HCT116 (cell line): ENCODE measurements at regions not wholly inside any gene's neighbourhood (a gene's known extent, or its start where the extent isn't known, plus 50 kb on each side); places are given as distances from the start of the nearest gene placed in this dataset.

Experiments used
- ATAC-seq: fragments of 200-7000 bp; cut with Tn5 transposase; 2 replicates; pipeline ENCODE4 v1.9.1; 2020; ENCODE audit warnings: mild to moderate bottlenecking, moderate library complexity
- BruUV-seq: library from RNA; stranded (reverse); fragments of 400-500 nt; replicated peaks from 2 replicates; lab custom pipeline; 2021; lab: Mats Ljungman, UMichigan
- CTCF ChIA-PET: fragments of 300-600 bp; sonication (Branson Sonifier 250); formaldehyde crosslinking; loops from one replicate; lab custom pipeline; 2021; ENCODE audit warnings: antibody characterized with exemption; lab: Charles Lee
- POLR2A ChIA-PET: fragments of 300-600, 350-600 bp; sonication (Branson Sonifier 250); formaldehyde crosslinking; loops from one replicate; lab custom pipeline; 2021; ENCODE audit warnings: antibody characterized with exemption; lab: Charles Lee
- RAD21 ChIA-PET, 2 experiments: fragments of 300-600 bp; sonication (Branson Sonifier 250); formaldehyde crosslinking; loops; one replicate each; lab custom pipeline; 2023; ENCODE audit warnings: low total read pairs in 2 of 2; ENCODE audit not compliant: uncharacterized antibody in 2 of 2, unreplicated experiment in 2 of 2, low non-redundant PET in 1 of 2; lab: Charles Lee
- DNase-seq: peaks from one replicate; pipeline ENCODE4 v3.0.0-alpha.2; 2010; ENCODE audit warnings: low read depth, low spot score
- H2AFZ ChIP-seq: fragments of 200-600 bp; shearing (Covaris generic), sonication (generic); 2 replicates; pipeline ENCODE4 v1.6.1; 2017; ENCODE audit warnings: low read depth, mixed run types, mixed read lengths, antibody characterized with exemption, low read length; ENCODE audit not compliant: poor library complexity, severe bottlenecking
- H3K27ac ChIP-seq: 2 replicates; pipeline ENCODE4 v1.5.1; 2012; ENCODE audit warnings: low read depth, low read length
- H3K27me3 ChIP-seq: fragments of 200-600 bp; sonication (generic); 2 replicates; pipeline ENCODE4 v1.6.1; 2016; ENCODE audit warnings: mixed run types, low read length, mixed read lengths; ENCODE audit not compliant: insufficient read depth
- H3K36me3 ChIP-seq, 2 experiments: fragments of 200-500 bp in 1 of 2; fragments of 200-600 bp in 1 of 2; sonication (Bioruptor generic) in 1 of 2; sonication (generic) in 1 of 2; 2 replicates each; pipeline versions ENCODE4 v1.5.1 to v1.6.1; 2014 to 2016; ENCODE audit warnings: low read length in 2 of 2, inconsistent platforms in 1 of 2, mixed read lengths in 1 of 2, mixed run types in 1 of 2; ENCODE audit not compliant: insufficient read depth in 2 of 2, control insufficient read depth in 1 of 2
- H3K4me1 ChIP-seq, 2 experiments: fragments of 200-600 bp in 1 of 2; sonication (generic) in 1 of 2; 2 replicates each; pipeline versions ENCODE4 v1.5.1 to v1.6.1; 2012 to 2017; ENCODE audit warnings: low read length in 2 of 2, inconsistent platforms in 1 of 2, mild to moderate bottlenecking in 1 of 2, mixed read lengths in 1 of 2, mixed run types in 1 of 2, moderate library complexity in 1 of 2; ENCODE audit not compliant: insufficient read depth in 2 of 2, control insufficient read depth in 1 of 2
- H3K4me2 ChIP-seq: fragments of 200-600 bp; sonication (generic); 2 replicates; pipeline ENCODE4 v1.6.1; 2017; ENCODE audit warnings: mixed run types, low read length, mixed read lengths
- H3K4me3 ChIP-seq, 2 experiments: fragments of 200-600 bp in 1 of 2; sonication (generic) in 1 of 2; replicated peaks in 1 of 2; 2 replicates each; pipeline ENCODE4 v1.5.1; 2011 to 2016; ENCODE audit warnings: low read length in 2 of 2, control low read depth in 1 of 2, low read depth in 1 of 2, mild to moderate bottlenecking in 1 of 2, mixed read lengths in 1 of 2, mixed run types in 1 of 2
- H3K79me2 ChIP-seq: fragments of 200-600 bp; sonication (generic); 2 replicates; pipeline ENCODE4 v1.6.1; 2017; ENCODE audit warnings: mild to moderate bottlenecking, mixed run types, low read length, moderate library complexity, mixed read lengths; ENCODE audit not compliant: insufficient read depth
- H3K9ac ChIP-seq: fragments of 200-600 bp; sonication (generic); 2 replicates; pipeline ENCODE4 v1.6.1; 2016; ENCODE audit warnings: low read length, mixed read lengths
- H3K9me2 ChIP-seq: fragments of 200-600 bp; sonication (generic), shearing (Covaris generic); 2 replicates; pipeline ENCODE4 v1.6.1; 2017; ENCODE audit warnings: mixed run types, mild to moderate bottlenecking, moderate library complexity; ENCODE audit not compliant: insufficient read depth
- H3K9me3 ChIP-seq, 2 experiments: fragments of 200-500 bp in 1 of 2; fragments of 200-600 bp in 1 of 2; sonication (Bioruptor generic) in 1 of 2; sonication (generic) in 1 of 2; 2 replicates each; pipeline ENCODE4 v1.6.1; 2014 to 2017; ENCODE audit warnings: low read length in 2 of 2, mixed read lengths in 2 of 2, inconsistent platforms in 1 of 2, low read depth in 1 of 2, mild to moderate bottlenecking in 1 of 2, mixed run types in 1 of 2, moderate library complexity in 1 of 2; ENCODE audit not compliant: control insufficient read depth in 1 of 2, insufficient read depth in 1 of 2
- H4K20me1 ChIP-seq: fragments of 200-600 bp; sonication (generic), shearing (Covaris generic); 2 replicates; pipeline ENCODE4 v1.6.1; 2017; ENCODE audit warnings: mixed run types, mild to moderate bottlenecking, moderate library complexity; ENCODE audit not compliant: insufficient read depth
- ELF1 ChIP-seq: IDR thresholded peaks from 2 replicates; pipeline ENCODE4 v1.6.1; 2012; ENCODE audit warnings: low read depth, borderline replicate concordance
- RAD21 ChIP-seq: IDR thresholded peaks from 2 replicates; pipeline ENCODE4 v1.6.1; 2012; ENCODE audit warnings: low read depth, mild to moderate bottlenecking
- ZNF274 ChIP-seq: fragments of 200-500 bp; sonication (Bioruptor generic); IDR thresholded peaks from 2 replicates; pipeline ENCODE4 v1.6.1; 2014; ENCODE audit warnings: mild to moderate bottlenecking, low read depth, low read length, inconsistent platforms
- intact Hi-C: fragments of 100-400 bp; cut with micrococcal nuclease; formaldehyde crosslinking; loops from 2 replicates; pipeline ENCODE4 v1.10.0; 2022

DNA sequence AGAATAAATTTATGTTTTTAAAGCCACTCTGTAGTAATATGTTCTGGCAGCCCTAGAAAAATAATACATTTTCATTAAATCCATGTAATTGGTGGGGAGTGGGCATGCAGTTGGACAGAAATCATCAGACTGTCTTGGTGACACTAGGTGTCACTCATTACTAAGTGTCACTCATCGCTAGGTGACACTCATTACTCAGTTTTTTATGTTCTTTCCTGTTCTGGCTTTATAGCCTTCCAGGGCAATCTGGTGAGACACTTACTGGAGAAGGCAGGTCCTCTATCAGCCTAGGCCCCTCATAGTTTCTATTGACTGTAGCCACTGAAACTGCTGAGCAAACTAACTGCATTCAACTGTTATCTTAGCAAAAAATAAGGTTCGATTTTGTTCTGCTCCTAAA lies 542.1 kb downstream of the SLITRK1 start:
- no peak overlapping the region for H3K4me3 ChIP-seq
- H3K36me3 ChIP-seq: no peaks in the 10 kb centered on the region
- TF ChIP-seq ELF1 (no peak), RAD21 (peak; percentile 35)
- ChIA-PET CTCF (no interaction called here), RAD21 (no interaction called here), POLR2A (no interaction called here)
- no peaks in the 10 kb centered on the region for H3K4me1 ChIP-seq
- no peaks in the 10 kb centered on the region for H4K20me1 ChIP-seq
- H3K4me2 ChIP-seq: no peak overlapping the region
- H3K27ac ChIP-seq: no peak overlapping the region
- H3K9me2 ChIP-seq: no peaks in the 10 kb centered on the region
- peaks cover 0 to 3% of the 10 kb centered on the region in 2 experiments; a peak in 1 of 4 replicates for H3K9me3 ChIP-seq
- intact Hi-C loops: no loop called here
- no peak for ATAC-seq
- DNase-seq: no peak
- H2AFZ ChIP-seq: no peak overlapping the region
- no TSS peak for BruUV-seq
- H3K27me3 ChIP-seq: no peaks in the 10 kb centered on the region
- no peak overlapping the region for H3K9ac ChIP-seq
- no peaks in the 10 kb centered on the region for H3K79me2 ChIP-seq

DNA sequence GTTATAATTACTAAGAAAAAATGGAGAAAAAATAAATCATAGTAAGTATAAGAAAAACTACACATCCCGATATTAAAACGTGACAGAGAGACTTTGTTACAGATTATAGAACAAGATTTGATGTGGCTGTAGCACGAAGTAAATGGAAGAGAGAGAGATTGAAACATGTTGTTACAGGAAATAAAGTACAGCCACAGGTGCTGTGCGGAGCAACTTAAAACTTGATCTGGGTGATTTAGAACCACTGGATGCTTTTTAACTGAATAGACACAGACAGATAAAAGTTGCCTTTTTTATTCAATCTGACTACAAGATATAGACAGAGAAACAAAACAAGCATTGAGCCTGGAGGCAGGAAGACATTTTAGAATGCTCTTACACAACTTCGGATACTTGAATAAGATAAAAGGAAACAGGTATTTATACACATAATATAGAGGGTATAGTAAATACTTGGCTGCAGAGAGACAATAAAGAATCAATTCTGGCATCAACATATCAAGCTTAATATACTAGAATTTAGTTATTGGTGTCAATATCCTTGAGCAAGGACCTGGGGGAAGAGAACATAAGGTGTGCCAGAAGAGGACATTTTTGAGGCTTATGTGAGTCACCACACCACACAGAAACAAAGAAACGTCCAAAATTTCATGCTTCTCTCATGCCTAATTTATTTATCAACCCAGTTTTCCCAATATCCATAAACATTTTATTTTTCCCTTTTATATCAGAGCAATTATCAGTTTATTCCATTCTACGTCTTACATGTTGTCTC lies 548.5 kb downstream of the SLITRK1 start:
- no peaks in the 10 kb centered on the region for H3K9me2 ChIP-seq
- no peak overlapping the region for H2AFZ ChIP-seq
- ATAC-seq: no peak
- no peaks in the 10 kb centered on the region for H3K27me3 ChIP-seq
- H4K20me1 ChIP-seq: no peaks in the 10 kb centered on the region
- ChIA-PET POLR2A (no interaction called here), CTCF (no interaction called here), RAD21 (no interaction called here)
- H3K79me2 ChIP-seq: no peaks in the 10 kb centered on the region
- no peak overlapping the region for H3K9ac ChIP-seq
- no peaks in the 10 kb centered on the region for H3K9me3 ChIP-seq
- H3K4me2 ChIP-seq: no peak overlapping the region
- H3K4me3 ChIP-seq: no peak overlapping the region
- no peaks in the 10 kb centered on the region for H3K36me3 ChIP-seq
- no peak for DNase-seq
- BruUV-seq: no TSS peak
- TF ChIP-seq ZNF274: no peak
- TF ChIP-seq, all 23 proteins: peak for 0
- intact Hi-C loops: no loop called here
- no peak overlapping the region for H3K27ac ChIP-seq
- no peaks in the 10 kb centered on the region for H3K4me1 ChIP-seq
